ENCODE measurements at regions not wholly inside any gene's neighbourhood (a gene's known extent, or its start where the extent isn't known, plus 50 kb on each side); places are given as distances from the start of the nearest gene placed in this dataset.
"Not testable (repeated sequence)": the region's sequence is repeated elsewhere in the genome, so short reads cannot be mapped to it uniquely, and the experiment has no call there.

- no peak for DNase-seq
Measured at GRCh38 chr12:75655315-75655806, 144.0 kb upstream of the KRR1 start.

DNA sequence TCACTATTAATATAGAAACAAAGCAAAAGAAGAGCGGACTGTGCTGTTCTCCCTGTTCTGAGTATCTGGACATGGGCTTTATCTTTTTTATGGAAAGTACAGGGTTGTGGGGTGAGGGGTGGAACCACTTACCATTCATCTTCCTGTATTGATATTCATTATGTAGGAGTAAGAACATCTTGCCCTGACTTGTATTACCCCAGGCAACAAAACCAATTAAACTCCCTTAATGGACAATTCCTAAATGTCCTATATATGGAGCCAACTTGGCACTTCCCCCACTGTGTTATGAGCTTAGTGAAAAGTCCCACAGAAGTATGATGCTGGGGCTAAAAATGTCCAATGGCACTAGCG, 139.9 kb upstream of the KRR1 start:
- DNase-seq, result no peak

GRCh38 chr12:75650595-75651341, 139.4 kb upstream of the KRR1 start:
- no peak for DNase-seq

DNA sequence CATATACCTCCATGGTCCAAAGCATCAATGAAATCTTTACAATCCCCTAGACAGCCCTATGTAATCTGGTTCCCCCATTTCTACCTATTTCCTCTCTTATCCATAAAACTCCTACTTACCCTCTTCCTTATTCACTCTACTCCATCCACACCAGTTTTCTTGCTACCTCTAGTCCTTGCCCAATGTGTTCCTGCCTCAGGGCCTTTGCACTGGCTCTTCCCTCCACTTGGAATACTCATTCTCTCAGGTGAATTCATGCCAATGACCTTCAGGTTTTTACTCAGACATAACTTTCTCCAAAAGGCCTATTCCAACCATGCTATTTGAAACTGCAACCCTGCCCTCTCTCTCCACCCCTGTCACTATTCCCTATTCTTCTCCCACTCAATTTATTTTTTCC, 138.7 kb upstream of the KRR1 start:
- no peak for DNase-seq

DNA sequence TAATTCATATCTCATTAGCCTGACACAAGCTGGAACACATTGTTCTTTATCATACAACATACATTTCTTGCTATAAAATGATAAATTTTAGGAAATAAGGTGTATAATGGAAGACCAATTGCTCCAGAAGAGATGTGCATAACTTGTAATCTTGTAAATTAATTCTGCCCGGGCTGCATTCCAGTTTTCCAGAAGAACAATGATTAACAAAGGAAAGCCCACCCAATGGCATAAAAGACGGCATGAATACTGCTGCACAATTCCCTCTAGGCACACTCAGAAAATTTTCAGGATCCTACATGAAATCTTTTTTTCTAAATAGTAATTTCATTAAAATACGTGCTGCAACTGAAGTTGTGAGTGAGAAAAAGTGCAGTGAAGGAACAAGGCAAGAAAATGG, 137.4 kb upstream of the KRR1 start:
- DNase-seq, result no peak

DNA sequence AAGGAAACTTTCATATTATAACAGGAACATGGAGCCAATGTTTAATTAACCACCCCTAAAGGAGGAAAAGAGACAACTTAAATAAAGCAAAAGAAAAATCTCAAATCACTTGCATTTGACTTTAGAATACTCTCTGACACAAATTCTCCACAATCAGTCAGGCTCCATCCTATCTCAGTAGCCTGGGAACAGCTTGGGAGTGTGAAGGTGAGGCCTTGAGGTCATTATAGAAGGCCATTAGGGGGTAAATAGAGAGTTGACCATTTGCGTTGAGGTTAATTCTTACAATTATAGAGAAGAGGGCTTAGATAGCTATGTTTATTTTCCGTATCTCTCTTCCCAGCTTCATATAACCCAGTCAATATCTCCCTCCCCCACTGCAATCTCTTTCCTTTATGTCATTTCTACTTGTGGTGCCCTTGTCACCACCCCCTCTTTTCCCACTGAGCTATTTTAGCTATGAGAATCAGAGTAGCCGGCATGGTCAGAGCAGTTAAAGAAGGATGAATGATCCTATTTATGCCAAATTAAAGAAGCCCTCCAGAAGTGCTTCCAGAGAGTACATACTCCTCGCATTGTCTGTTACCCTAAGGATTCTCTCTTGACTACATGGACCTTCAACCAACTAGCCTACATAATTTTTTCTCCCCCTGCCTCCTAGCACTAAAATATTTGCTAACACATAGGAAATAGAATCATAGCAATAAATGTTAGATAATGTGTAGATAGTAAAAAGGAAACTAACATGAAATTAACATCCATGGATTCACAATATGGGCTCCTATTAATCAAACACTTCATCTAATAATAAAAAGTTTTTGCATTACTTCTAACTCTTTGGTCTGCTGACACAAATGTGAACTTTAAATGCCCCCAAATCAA, 135.2 kb upstream of the KRR1 start:
- DNase-seq, result no peak

DNA sequence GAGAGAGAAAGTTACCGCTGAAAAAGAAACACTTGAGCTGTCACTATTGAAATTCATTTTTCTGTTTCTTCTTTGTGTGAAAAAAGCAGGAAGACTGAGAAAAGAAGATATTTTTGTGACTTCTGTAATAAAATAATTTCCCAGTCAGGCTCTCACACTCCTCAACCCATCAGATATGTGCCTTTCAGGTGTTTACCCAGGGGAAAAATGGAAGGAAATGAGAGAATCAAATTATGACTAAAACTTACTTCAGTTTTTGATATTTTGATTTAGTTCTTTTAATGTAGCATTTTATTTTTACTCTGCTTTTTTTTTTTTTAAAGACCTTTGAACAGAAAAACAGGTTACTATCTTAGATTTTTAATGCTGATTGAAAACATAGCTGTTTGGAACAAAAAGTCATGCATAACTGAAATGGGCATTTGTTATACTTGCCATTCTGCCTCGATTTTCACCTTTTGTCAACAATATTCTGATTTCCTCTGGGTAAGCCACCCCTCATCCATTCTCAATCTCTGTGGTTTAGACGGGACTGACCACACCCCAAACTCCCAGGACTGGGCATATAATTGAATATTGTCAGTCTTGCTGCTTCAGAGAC, 133.2 kb upstream of the KRR1 start:
- no peak for DNase-seq

GRCh38 chr12:75643119-75643518, 131.7 kb upstream of the KRR1 start:
- not testable (repeated sequence) for DNase-seq

- no peak for DNase-seq
Measured at GRCh38 chr12:75642226-75642625, 130.8 kb upstream of the KRR1 start.

GRCh38 chr12:75641031-75641780, 129.8 kb upstream of the KRR1 start:
- DNase-seq, result no peak

DNA sequence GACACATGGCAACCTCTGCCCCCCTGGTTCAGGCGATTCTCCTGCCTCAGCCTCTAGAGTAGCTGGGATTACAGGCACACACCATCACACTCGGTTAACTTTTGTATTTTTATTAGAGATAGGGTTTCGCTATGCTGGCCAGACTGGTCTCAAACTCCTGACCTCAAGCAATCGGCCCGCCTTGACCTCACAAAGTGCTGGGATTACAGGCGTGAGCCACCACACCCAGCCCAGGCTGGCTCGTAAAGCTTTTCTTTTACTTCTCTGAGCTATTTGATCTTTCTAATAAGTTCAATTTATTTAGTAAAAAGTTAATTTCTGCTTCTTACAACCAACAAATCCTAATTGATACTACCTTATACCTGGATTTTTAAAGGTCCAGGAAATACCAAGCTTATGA, 127.4 kb upstream of the KRR1 start:
- no peak for DNase-seq

DNA sequence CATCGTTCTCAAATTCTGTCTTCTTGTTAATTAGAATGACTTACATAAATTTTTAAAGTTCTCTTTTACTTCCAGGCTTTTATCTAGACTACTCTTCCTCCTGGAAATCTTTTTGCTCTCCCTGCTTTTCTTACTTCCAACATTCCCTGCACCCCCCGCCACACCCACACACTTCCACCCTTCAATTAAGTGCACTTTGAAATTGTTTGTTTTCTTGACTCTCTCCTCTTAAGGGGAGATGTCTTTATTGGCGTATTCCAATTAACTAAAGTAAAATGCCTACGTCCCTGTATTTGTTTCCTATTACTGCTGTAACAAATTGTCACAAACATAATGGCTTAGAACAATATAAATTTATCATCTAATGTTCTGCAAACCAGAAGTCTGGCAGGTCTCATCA, 125.2 kb upstream of the KRR1 start:
- DNase-seq, result no peak

- no peak for DNase-seq
Measured at GRCh38 chr12:75635606-75636444, 124.4 kb upstream of the KRR1 start.

GRCh38 chr12:75634244-75635222, 123.1 kb upstream of the KRR1 start:
- DNase-seq, result no peak

GRCh38 chr12:75633789-75634188, 122.4 kb upstream of the KRR1 start:
- no peak for DNase-seq

- no peak for DNase-seq
Measured at GRCh38 chr12:75632442-75632841, 121.0 kb upstream of the KRR1 start.

DNA sequence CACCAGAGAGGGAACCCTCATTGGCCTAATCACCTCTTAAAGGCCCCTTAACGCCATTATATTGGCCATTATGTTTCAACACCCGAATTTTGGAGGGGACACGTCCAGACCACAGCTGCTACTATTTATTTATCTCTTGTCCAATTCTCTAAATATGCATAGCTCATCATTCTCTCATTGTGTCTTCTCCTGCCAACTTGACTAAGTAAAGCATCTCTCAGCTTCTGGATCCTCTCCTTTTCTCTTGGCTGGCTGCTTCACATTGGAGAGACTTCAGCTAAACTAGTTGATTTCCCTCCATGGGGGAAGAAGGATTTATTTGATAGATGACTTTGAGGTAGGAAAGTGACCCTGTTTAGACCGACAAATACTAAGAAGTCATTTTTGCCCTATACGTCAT, 120.4 kb upstream of the KRR1 start:
- DNase-seq, result no peak

DNA sequence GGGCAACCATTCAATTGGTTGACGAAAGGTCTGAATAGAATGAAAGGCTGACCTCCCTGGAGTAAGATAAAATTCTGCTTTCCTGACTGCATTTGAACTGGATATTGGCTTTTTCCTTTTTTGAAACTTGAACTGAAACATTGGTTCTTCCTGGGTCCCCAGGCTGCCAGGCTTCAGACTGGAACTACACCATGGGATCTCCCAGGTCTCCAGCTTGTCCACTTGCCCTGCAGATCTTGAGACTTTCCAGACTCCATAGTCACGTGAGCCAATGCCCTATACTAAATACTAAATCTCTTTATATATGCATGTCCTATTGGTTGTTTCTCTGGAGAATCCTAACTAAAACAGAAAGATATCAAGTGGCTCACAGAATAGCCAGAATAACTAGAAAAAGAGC, 118.7 kb upstream of the KRR1 start:
- no peak for DNase-seq

DNA sequence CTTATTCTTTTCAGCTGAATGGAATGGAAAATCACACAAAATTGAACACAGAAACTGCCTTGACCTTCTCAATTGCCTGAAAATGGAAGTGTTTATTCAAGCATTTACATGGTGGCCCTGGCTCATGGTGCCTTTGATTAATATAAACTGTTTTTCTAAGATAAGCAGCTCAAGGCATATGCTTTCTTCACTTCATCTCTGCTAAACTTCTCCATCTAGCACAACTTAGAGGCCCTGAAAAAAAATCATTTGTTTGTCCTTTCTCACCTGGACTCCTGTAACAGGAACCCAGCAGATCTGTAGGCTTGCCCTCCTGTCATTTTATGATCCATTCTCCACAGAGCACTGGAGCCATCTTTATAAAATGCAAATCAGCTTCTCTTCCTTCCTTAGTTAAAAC, 117.5 kb upstream of the KRR1 start:
- no peak for DNase-seq

All from anterior cingulate cortex (tissue), 58 donors.